GM19468 (cell line): ENCODE measurements at regions not wholly inside any gene's neighbourhood (a gene's known extent, or its start where the extent isn't known, plus 50 kb on each side); places are given as distances from the start of the nearest gene placed in this dataset.

Experiments used
- ATAC-seq: cut with Tn5 transposase; IDR thresholded peaks from one replicate; pipeline ENCODE4 v1.9.1; 2021; ENCODE audit warnings: mild to moderate bottlenecking, moderate library complexity, moderate number of reproducible peaks; ENCODE audit not compliant: unreplicated experiment; ENCODE audit errors: extremely low read depth

DNA sequence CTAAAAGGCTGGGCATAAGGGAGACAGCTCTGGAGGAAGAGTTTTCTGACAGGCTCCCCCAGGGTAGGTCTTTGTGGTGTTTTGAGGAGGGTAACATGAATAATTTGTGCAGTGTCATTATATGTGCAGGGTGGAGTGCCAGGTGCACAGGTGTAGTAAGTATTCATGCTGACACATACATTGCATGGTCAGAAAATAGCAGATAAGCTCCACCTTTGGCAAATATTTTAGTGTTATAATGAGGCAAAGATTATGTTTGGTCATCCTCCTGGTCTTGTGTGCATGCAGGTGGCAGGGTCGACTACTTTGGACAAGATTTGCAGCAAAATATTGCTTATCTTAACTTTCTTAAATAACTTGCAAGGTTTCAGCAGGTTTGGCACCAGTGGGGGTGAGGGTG is 910.4 kb upstream of the PCDH10 start:
- ATAC-seq: no peak

- ATAC-seq: no peak
Observed at GRCh38 chr4:132240081-132240480, 909.0 kb upstream of the PCDH10 start.

DNA sequence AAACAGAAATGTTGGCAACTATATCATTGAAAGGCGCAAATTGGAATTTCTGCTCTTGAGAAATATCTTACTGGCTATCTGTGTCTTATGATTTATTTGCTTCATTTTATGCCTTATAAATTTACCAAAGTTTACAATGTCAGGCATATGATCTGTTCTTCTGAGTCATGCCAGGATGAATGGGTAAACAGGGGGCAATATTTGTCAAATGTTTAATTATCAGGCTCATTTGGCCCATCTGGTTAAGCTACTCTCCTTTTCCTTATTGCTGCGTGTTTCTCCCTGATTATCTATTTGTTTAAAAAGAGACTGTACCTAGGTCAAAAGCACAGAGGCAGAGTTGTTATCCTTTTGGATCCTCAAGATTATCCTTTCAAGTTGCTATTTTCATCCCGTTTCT is 903.8 kb upstream of the PCDH10 start:
- ATAC-seq: no peak

DNA sequence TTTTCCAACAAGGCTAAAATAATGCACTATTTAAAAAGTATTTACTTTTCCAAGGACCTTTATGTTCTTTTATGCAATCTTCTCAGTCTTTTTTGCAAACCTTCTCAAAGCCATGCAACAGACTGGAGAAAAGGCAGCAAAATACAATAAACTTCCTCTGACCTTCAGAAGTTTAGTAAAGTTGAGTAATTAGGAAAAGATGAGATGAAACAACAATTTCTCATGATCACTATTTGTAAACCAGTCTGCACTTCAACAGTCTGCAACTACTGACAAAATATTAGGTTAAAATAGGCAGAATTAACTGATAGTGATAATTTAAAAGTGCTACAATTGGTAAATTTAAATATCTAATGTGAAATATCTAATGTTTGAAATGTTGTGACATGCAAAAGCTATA is 884.9 kb upstream of the PCDH10 start:
- ATAC-seq: no peak

DNA sequence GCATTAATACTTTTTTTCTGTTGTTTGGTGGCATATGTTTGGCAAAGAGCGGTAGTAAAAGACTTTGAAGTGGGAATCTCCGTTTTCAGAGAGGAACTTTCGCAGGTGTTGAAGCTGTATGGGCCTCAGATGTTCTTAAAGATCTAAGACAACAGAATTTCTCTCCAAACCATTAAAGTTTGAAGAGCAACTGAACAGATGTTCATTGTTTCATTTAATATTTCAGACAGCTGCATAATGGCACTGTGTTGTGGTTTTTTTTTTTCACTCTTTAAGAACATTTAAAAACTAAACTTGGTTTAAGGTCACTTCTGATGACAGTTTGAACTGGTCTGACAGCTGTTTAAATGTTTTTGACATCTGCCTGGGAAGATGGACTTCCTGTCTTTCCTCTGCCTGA is 882.7 kb upstream of the PCDH10 start:
- no peak for ATAC-seq

GRCh38 chr4:132267321-132267720 is 881.8 kb upstream of the PCDH10 start:
- no peak for ATAC-seq

GRCh38 chr4:132269303-132269990 is 879.6 kb upstream of the PCDH10 start:
- ATAC-seq: no peak

DNA sequence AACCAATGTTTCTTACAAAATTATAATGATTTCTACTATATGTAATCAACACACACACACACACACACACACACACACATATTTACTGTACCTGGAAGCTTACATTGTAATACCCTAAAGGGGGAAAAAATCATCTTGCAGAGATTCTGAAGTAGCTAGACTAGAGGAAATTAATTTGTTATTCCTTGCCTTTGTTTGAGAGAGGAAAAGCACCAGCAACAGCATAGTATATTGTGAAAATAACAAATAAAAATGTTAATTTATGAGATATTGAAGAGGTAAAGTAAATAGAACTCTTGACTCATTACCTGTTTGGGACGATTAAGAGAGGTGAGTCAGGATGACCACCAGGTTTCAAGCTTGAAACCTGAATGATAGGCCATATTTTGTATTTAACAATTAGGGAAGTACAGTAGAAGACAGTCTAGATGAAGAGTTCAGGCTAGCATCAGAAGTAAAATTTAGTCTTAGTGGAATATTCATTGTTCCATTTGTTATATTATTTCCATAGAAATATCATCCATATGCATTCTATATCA is 873.4 kb upstream of the PCDH10 start:
- ATAC-seq: no peak

GRCh38 chr4:132276185-132276584 is 872.9 kb upstream of the PCDH10 start:
- ATAC-seq: no peak

- no peak for ATAC-seq
Observed at GRCh38 chr4:132276989-132277388, 872.1 kb upstream of the PCDH10 start.

- no peak for ATAC-seq
Observed at GRCh38 chr4:132281733-132282132, 867.4 kb upstream of the PCDH10 start.

DNA sequence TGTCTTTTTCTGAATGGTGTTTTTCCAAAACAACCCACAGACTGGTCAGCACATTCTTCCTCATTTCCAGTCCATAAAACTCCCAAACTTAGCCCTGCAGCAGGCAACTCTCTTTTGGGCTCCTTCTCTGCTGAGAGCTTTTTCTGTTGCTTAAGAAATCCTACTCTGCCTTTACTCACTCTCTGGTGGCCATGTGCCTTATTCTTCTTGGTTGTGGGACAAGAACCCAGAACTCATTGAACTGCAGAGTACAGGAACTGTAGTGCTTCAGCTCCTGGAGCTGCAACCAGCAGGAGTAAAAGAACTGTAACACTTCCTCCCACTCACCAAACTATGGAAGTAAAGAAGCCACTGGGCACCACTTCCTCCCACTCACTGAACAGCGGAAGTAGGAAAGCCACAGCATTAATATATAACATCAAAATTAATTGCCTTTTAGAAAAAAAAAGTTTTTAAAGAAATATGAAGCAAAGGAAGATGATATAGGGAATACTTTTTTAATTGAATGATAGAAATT is 864.1 kb upstream of the PCDH10 start:
- no peak for ATAC-seq

- ATAC-seq: no peak
Observed at GRCh38 chr4:132297346-132297745, 851.7 kb upstream of the PCDH10 start.

- no peak for ATAC-seq
Observed at GRCh38 chr4:132299841-132300240, 849.3 kb upstream of the PCDH10 start.

- ATAC-seq: no peak
Observed at GRCh38 chr4:132312521-132312920, 836.6 kb upstream of the PCDH10 start.

GRCh38 chr4:132313852-132314251 is 835.2 kb upstream of the PCDH10 start:
- no peak for ATAC-seq

GRCh38 chr4:132316738-132317137 is 832.4 kb upstream of the PCDH10 start:
- no peak for ATAC-seq

DNA sequence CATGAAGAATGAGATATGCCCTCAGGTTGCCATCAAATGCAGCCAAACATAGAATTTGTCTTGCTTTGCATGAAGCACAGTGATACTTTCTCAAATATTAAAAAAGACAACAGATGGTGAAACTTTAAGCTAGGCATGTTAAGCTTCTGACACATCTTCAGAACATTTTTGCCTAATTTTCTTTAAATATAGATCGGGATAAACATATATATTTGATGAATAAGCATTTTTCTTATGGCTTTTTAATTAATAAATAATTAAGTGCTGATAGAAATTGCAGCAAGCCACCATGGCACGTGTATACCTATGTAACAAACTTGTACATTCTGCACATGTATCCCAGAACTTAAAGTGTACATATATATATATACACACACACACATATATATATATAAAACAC is 831.2 kb upstream of the PCDH10 start:
- ATAC-seq: no peak

DNA sequence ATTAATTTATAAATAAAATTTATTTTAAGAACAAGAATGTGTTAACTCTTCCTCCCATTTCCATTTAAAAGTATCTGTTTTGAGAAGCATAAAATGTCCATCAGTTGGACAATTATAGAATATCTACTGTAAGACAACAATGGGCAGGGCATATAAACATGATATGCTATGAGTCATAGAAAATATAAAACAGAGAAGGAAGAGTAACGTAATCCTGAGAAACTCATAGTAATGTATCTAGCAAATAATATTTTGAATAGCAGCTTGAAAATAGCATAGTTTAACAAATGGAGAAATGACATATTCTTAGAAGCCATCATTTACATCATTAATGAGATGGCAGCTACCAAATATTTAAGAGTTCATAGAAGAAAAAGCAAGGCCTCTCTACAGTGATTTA is 820.3 kb upstream of the PCDH10 start:
- no peak for ATAC-seq

- ATAC-seq: no peak
Observed at GRCh38 chr4:132330994-132331393, 818.1 kb upstream of the PCDH10 start.

- ATAC-seq: no peak
Observed at GRCh38 chr4:132332932-132333723, 816.0 kb upstream of the PCDH10 start.
